Endodermal cell (in vitro differentiated cells): ENCODE measurements at regions not wholly inside any gene's neighbourhood (a gene's known extent, or its start where the extent isn't known, plus 50 kb on each side); places are given as distances from the start of the nearest gene placed in this dataset.
A peak's percentile ranks its signal among the peaks of the same experiment; 100 is the strongest.

Source experiments
- DNase-seq: peaks from one replicate; pipeline ENCODE4 v3.0.0-alpha.2; 2017
- H3K27ac ChIP-seq: 2 replicates; pipeline ENCODE4 v1.5.1; 2013; ENCODE audit warnings: mild to moderate bottlenecking, low read depth, low read length, moderate library complexity
- H3K27me3 ChIP-seq: 2 replicates; pipeline ENCODE4 v1.6.1; 2013; ENCODE audit warnings: mild to moderate bottlenecking, low read length, moderate library complexity; ENCODE audit not compliant: insufficient read depth, control insufficient read depth, poor library complexity, severe bottlenecking
- H3K36me3 ChIP-seq: 2 replicates; pipeline ENCODE4 v1.7.0; 2013; ENCODE audit warnings: mild to moderate bottlenecking, low read length, moderate library complexity; ENCODE audit not compliant: control insufficient read depth, insufficient read depth
- H3K4me1 ChIP-seq: one replicate; pipeline ENCODE4 v1.7.0; 2013; ENCODE audit warnings: low read length; ENCODE audit not compliant: control insufficient read depth, insufficient read depth
- H3K4me3 ChIP-seq: 2 replicates; pipeline ENCODE4 v1.5.1; 2013; ENCODE audit warnings: mild to moderate bottlenecking, low read length, moderate library complexity
- H3K9ac ChIP-seq: 2 replicates; pipeline ENCODE4 v1.6.1; 2013; ENCODE audit warnings: mild to moderate bottlenecking, low read length, moderate library complexity; ENCODE audit not compliant: poor library complexity, severe bottlenecking; ENCODE audit errors: extremely low read depth
- H3K9me3 ChIP-seq: 2 replicates; pipeline ENCODE4 v1.6.1; 2013; ENCODE audit warnings: mild to moderate bottlenecking, low read length, moderate library complexity; ENCODE audit not compliant: control insufficient read depth
- H3K27ac Mint-ChIP-seq: 2 replicates; pipeline ENCODE4 v1.8.0; 2020; ENCODE audit warnings: mixed read lengths
- H3K27me3 Mint-ChIP-seq: 2 replicates; pipeline ENCODE4 v1.8.0; 2021; ENCODE audit warnings: mild to moderate bottlenecking, mixed read lengths; ENCODE audit not compliant: insufficient read depth
- H3K36me3 Mint-ChIP-seq: 2 replicates; pipeline ENCODE4 v1.8.0; 2020; ENCODE audit warnings: low read depth, mixed read lengths
- H3K4me1 Mint-ChIP-seq: 2 replicates; pipeline ENCODE4 v1.8.0; 2020; ENCODE audit warnings: mixed read lengths
- H3K4me3 Mint-ChIP-seq: 2 replicates; pipeline ENCODE4 v1.8.0; 2020; ENCODE audit warnings: mild to moderate bottlenecking, moderate library complexity, mixed read lengths
- H3K9me3 Mint-ChIP-seq: 2 replicates; pipeline ENCODE4 v1.8.0; 2020; ENCODE audit warnings: mild to moderate bottlenecking, mixed read lengths
- CTCF ChIP-seq: fragments of 200-600 bp; sonication (generic); conservative IDR thresholded peaks from 2 replicates; pipeline ENCODE4 v1.5.0; 2021; ENCODE audit warnings: antibody characterized with exemption, mild to moderate bottlenecking
- WGBS, 2 experiments: methylation state at CpG; one replicate each; pipeline versions ENCODE4 v1.1.5 to v1.1.7; 2013; ENCODE audit warnings: missing lambda C conversion rate in 2 of 2, mixed read lengths in 1 of 2; ENCODE audit not compliant: insufficient coverage in 1 of 2, insufficient read length in 1 of 2; 5-methylcytosine and 5-hydroxymethylcytosine counted together

DNA sequence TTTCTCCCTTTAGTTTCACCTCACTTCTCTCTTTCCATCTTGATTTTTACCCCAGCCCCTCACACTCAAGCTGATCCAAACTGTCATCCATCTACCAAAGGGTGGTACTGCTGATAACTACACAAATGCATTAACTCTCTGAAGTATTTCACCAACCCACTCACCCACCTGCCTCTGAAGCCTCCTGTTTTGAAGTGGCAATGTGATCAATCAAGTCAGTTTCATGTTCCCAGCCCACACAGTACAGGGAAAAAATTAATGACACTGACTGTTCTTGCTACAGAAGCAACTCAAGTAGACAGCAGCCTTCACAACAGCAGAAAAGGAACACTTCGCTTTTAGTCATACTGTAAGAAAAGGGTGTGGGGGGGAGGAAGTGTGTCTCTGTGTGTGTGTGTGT, 183.0 kb upstream of the NOCT start:
- no peak for TF ChIP-seq CTCF

DNA sequence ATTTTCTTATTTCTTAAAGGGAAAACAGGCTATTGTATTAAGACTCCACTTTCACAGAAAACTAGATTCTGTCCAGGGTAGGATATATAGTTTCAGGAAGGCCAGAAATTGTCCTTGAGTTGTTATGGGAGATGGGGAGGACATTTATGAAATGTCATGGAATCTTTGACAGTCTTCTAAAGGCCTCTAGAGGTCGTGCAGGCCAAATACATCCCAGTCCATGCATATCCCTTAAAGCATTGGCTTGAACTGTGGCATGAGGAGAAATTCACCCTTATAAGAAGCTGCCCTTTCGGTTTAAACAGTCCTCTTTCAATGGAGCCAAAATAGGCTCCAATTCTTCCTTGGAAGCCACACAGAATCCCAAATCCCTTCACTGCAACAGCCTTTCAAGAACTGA, 183.6 kb upstream of the NOCT start:
- Histone ChIP-seq H3K9me3 (no peaks in the 10 kb centered on the region), H3K9ac (no peak overlapping the region), H3K27me3 (no peaks in the 10 kb centered on the region), H3K27ac (no peak overlapping the region), H3K36me3 (no peaks in the 10 kb centered on the region), H3K4me1 (no peaks in the 10 kb centered on the region), H3K4me3 (no peak overlapping the region)
- Mint-ChIP-seq H3K27me3 (no peaks in the 10 kb centered on the region), H3K4me1 (peaks cover 18% of the 10 kb centered on the region), H3K9me3 (no peaks in the 10 kb centered on the region), H3K36me3 (no peaks in the 10 kb centered on the region), H3K27ac (no peak overlapping the region), H3K4me3 (no peak overlapping the region)
- 61 to 100% methylated on average over 1 to 2 of the region's 2 CpGs for WGBS, 2 experiments
- DNase-seq = no peak
- TF ChIP-seq CTCF = peak; percentile 46

More for the DNA sequence above, 183.0 kb upstream of the NOCT start:
- WGBS, 2 experiments = 100% methylated on average over 1 of the region's 1 CpG; no CpG with 5 or more reads in 1 of the 2 experiments
- Mint-ChIP-seq H3K4me1 (peaks cover 18% of the 10 kb centered on the region), H3K27ac (no peak overlapping the region), H3K4me3 (no peak overlapping the region), H3K36me3 (no peaks in the 10 kb centered on the region), H3K27me3 (no peaks in the 10 kb centered on the region), H3K9me3 (no peaks in the 10 kb centered on the region)
- H3K4me1 ChIP-seq = no peaks in the 10 kb centered on the region
- DNase-seq = no peak
- no peaks in the 10 kb centered on the region for H3K27me3 ChIP-seq
- H3K9ac ChIP-seq = no peak overlapping the region
- H3K27ac ChIP-seq = no peak overlapping the region
- no peak overlapping the region for H3K4me3 ChIP-seq
- no peaks in the 10 kb centered on the region for H3K9me3 ChIP-seq
- no peaks in the 10 kb centered on the region for H3K36me3 ChIP-seq

- Mint-ChIP-seq H3K4me1 (peaks cover 11% of the 10 kb centered on the region), H3K36me3 (no peaks in the 10 kb centered on the region), H3K27ac (no peak overlapping the region), H3K27me3 (no peaks in the 10 kb centered on the region), H3K9me3 (no peaks in the 10 kb centered on the region), H3K4me3 (no peak overlapping the region)
- H3K36me3 ChIP-seq = no peaks in the 10 kb centered on the region
- H3K27me3 ChIP-seq = no peaks in the 10 kb centered on the region
- no peaks in the 10 kb centered on the region for H3K4me1 ChIP-seq
- H3K27ac ChIP-seq = no peak overlapping the region
- no peak for TF ChIP-seq CTCF
- WGBS, 2 experiments = 95% methylated on average over 1 of the region's 1 CpG; no CpG with 5 or more reads in 1 of the 2 experiments
- no peak for DNase-seq
- H3K9ac ChIP-seq = no peak overlapping the region
- no peaks in the 10 kb centered on the region for H3K9me3 ChIP-seq
- H3K4me3 ChIP-seq = no peak overlapping the region
Observed at GRCh38 chr4:138828926-138829325, 186.7 kb upstream of the NOCT start.
